IMR-90 (cell line): ENCODE measurements at regions not wholly inside any gene's neighbourhood (a gene's known extent, or its start where the extent isn't known, plus 50 kb on each side); places are given as distances from the start of the nearest gene placed in this dataset.
A peak's percentile ranks its signal among the peaks of the same experiment; 100 is the strongest.

ENCODE experiments used
- ATAC-seq: fragments of 200-7000 bp; cut with Tn5 transposase; 2 replicates; pipeline ENCODE4 v1.9.1; 2020; ENCODE audit warnings: low read depth, mild to moderate bottlenecking, moderate library complexity
- BruUV-seq: library from RNA; stranded (reverse); fragments of 400-500 nt; replicated peaks from 2 replicates; lab custom pipeline; 2021; lab: Mats Ljungman, UMichigan
- CTCF ChIA-PET: fragments of 300-600 bp; formaldehyde crosslinking; extraction: SDS; loops from one replicate; lab custom pipeline; 2021; ENCODE audit warnings: antibody characterized with exemption; lab: Yijun Ruan, JAX
- POLR2A ChIA-PET: fragments of 300-600 bp; sonication (Branson Sonifier 250); formaldehyde crosslinking; loops from one replicate; lab custom pipeline; 2022; ENCODE audit warnings: antibody characterized with exemption; ENCODE audit not compliant: unreplicated experiment; lab: Charles Lee
- DNase-seq: peaks from one replicate; pipeline ENCODE4 v3.0.0; 2013
- H2AFZ ChIP-seq: replicated peaks from 2 replicates; pipeline ENCODE3; 2013; ENCODE audit warnings: low read length, mild to moderate bottlenecking; ENCODE audit not compliant: poor library complexity
- H2AK5ac ChIP-seq: 2 replicates; pipeline ENCODE4 v1.6.1; 2013; ENCODE audit warnings: low read depth, low read length, inconsistent platforms
- H2AK9ac ChIP-seq: replicated peaks from 2 replicates; pipeline ENCODE3; 2013; ENCODE audit warnings: mild to moderate bottlenecking, low read depth, low read length, moderate library complexity; ENCODE audit not compliant: poor library complexity
- H2BK120ac ChIP-seq: 2 replicates; pipeline ENCODE4 v1.6.1; 2013; ENCODE audit warnings: low read depth, low read length, inconsistent platforms
- H2BK15ac ChIP-seq: 3 replicates; pipeline ENCODE4 v1.6.1; 2013; ENCODE audit warnings: low read depth, low read length, inconsistent platforms
- H2BK20ac ChIP-seq: 2 replicates; pipeline ENCODE4 v1.6.1; 2013; ENCODE audit warnings: low read depth, mild to moderate bottlenecking, inconsistent platforms, low read length, moderate library complexity
- H2BK5ac ChIP-seq: 2 replicates; pipeline ENCODE4 v1.6.1; 2013; ENCODE audit warnings: mild to moderate bottlenecking, low read depth, low read length, inconsistent platforms; ENCODE audit not compliant: poor library complexity, severe bottlenecking
- H3K14ac ChIP-seq: replicated peaks from 2 replicates; pipeline ENCODE4 v1.6.1; 2013; ENCODE audit warnings: low read depth, low read length, inconsistent platforms
- H3K18ac ChIP-seq: 2 replicates; pipeline ENCODE4 v1.6.1; 2013; ENCODE audit warnings: low read depth, low read length, control low read depth
- H3K23ac ChIP-seq: 2 replicates; pipeline ENCODE4 v1.6.1; 2013; ENCODE audit warnings: low read depth, low read length, inconsistent platforms
- H3K27ac ChIP-seq: 2 replicates; pipeline ENCODE4 v1.5.1; 2013; ENCODE audit warnings: mild to moderate bottlenecking, control low read depth, low read length; ENCODE audit not compliant: insufficient read depth
- H3K27me3 ChIP-seq: 2 replicates; pipeline ENCODE4 v1.6.1; 2013; ENCODE audit warnings: low read length; ENCODE audit not compliant: control insufficient read depth, insufficient read depth
- H3K36me3 ChIP-seq: 2 replicates; pipeline ENCODE4 v1.6.1; 2013; ENCODE audit warnings: low read length, mixed read lengths; ENCODE audit not compliant: control insufficient read depth, insufficient read depth
- H3K4ac ChIP-seq: 2 replicates; pipeline ENCODE4 v1.6.1; 2013; ENCODE audit warnings: low read depth, low read length, inconsistent platforms
- H3K4me1 ChIP-seq: 2 replicates; pipeline ENCODE4 v1.6.1; 2013; ENCODE audit warnings: low read length, mixed read lengths; ENCODE audit not compliant: control insufficient read depth, insufficient read depth
- H3K4me2 ChIP-seq: 2 replicates; pipeline ENCODE4 v1.6.1; 2013; ENCODE audit warnings: low read depth, mild to moderate bottlenecking, control low read depth, low read length, moderate library complexity
- H3K4me3 ChIP-seq: 2 replicates; pipeline ENCODE4 v1.5.1; 2013; ENCODE audit warnings: low read depth, mild to moderate bottlenecking, control low read depth, low read length, moderate library complexity; ENCODE audit not compliant: insufficient read depth
- H3K56ac ChIP-seq: 2 replicates; pipeline ENCODE4 v1.6.1; 2013; ENCODE audit warnings: low read length, inconsistent platforms; ENCODE audit not compliant: insufficient read depth; ENCODE audit errors: extremely low read depth
- H3K79me1 ChIP-seq, 2 experiments: 2 replicates each; pipeline ENCODE4 v1.6.1; 2013; ENCODE audit warnings: low read length in 2 of 2, inconsistent platforms in 1 of 2, low read depth in 1 of 2
- H3K9ac ChIP-seq: 2 replicates; pipeline ENCODE4 v1.6.1; 2013; ENCODE audit warnings: low read depth, low read length, control low read depth
- H3K9me1 ChIP-seq: 2 replicates; pipeline ENCODE4 v1.6.1; 2013; ENCODE audit warnings: low read length, inconsistent platforms; ENCODE audit not compliant: insufficient read depth
- H3K9me3 ChIP-seq: 2 replicates; pipeline ENCODE4 v1.6.1; 2013; ENCODE audit warnings: low read length; ENCODE audit not compliant: control insufficient read depth, insufficient read depth
- H4K20me1 ChIP-seq: 2 replicates; pipeline ENCODE4 v1.6.1; 2013; ENCODE audit warnings: low read length, inconsistent platforms; ENCODE audit not compliant: insufficient read depth
- H4K5ac ChIP-seq: 2 replicates; pipeline ENCODE4 v1.6.1; 2013; ENCODE audit warnings: mild to moderate bottlenecking, low read depth, low read length, control low read depth
- H4K8ac ChIP-seq, 2 experiments: 2 replicates each; pipeline ENCODE4 v1.6.1; 2013; ENCODE audit warnings: low read depth in 2 of 2, low read length in 2 of 2, control low read depth in 1 of 2, inconsistent platforms in 1 of 2
- H4K91ac ChIP-seq: 2 replicates; pipeline ENCODE4 v1.6.1; 2013; ENCODE audit warnings: low read depth, low read length, inconsistent platforms; ENCODE audit not compliant: insufficient read depth
- BHLHE40 ChIP-seq: fragments of 150-350 bp; IDR thresholded peaks from 2 replicates; pipeline ENCODE4 v1.6.1; 2016; ENCODE audit warnings: mild to moderate bottlenecking, low read depth, low read length
- CHD1 ChIP-seq: IDR thresholded peaks from 2 replicates; pipeline ENCODE4 v1.6.1; 2012; ENCODE audit warnings: low read depth, low read length, improper control_type of control experiment
- MAZ ChIP-seq: IDR thresholded peaks from 2 replicates; pipeline ENCODE4 v1.6.1; 2012; ENCODE audit warnings: low read depth, mild to moderate bottlenecking, low read length, improper control_type of control experiment, moderate library complexity, borderline replicate concordance
- MXI1 ChIP-seq: IDR thresholded peaks from 2 replicates; pipeline ENCODE4 v1.6.1; 2012; ENCODE audit warnings: low read depth, mild to moderate bottlenecking, low read length, moderate library complexity, borderline replicate concordance
- NFE2L2 ChIP-seq: fragments of 150-350 bp; IDR thresholded peaks from 2 replicates; pipeline ENCODE4 v1.6.1; 2016; ENCODE audit warnings: low read depth, mild to moderate bottlenecking, low read length
- POLR2A ChIP-seq: IDR thresholded peaks from 2 replicates; pipeline ENCODE4 v1.6.1; 2012; ENCODE audit warnings: mild to moderate bottlenecking, low read depth, low read length
- RAD21 ChIP-seq: IDR thresholded peaks from 2 replicates; pipeline ENCODE4 v1.6.1; 2012; ENCODE audit warnings: low read length, improper control_type of control experiment
- RCOR1 ChIP-seq: IDR thresholded peaks from 2 replicates; pipeline ENCODE4 v1.6.1; 2012; ENCODE audit warnings: mild to moderate bottlenecking, low read length, improper control_type of control experiment; ENCODE audit not compliant: insufficient replicate concordance
- SMC3 ChIP-seq: fragments of 150-350 bp; IDR thresholded peaks from 2 replicates; pipeline ENCODE4 v1.6.1; 2016; ENCODE audit warnings: low read depth, mild to moderate bottlenecking, antibody characterized with exemption, low read length, moderate library complexity
- WGBS, 2 experiments: methylation state at CpG; one replicate each; pipeline versions ENCODE4 v1.1.5 to v1.1.7; 2013; ENCODE audit warnings: missing lambda C conversion rate in 2 of 2; ENCODE audit not compliant: insufficient read length in 1 of 2; ENCODE audit errors: extremely low coverage in 2 of 2; 5-methylcytosine and 5-hydroxymethylcytosine counted together
- dilution Hi-C: fragments of 300-500 bp; cut with HindIII; formaldehyde crosslinking; loops from one replicate; pipeline ENCODE4 v1.14.3; 2018; ENCODE audit warnings: low sequenced_read_pairs; ENCODE audit not compliant: unreplicated experiment
- in situ Hi-C: fragments of 300-500 bp; cut with MboI; formaldehyde crosslinking; loops from 3 replicates; pipeline ENCODE4 v1.14.3; 2019; ENCODE audit warnings: low sequenced_read_pairs, inconsistent platforms, mixed read lengths
- intact Hi-C: fragments of 100-400 bp; cut with micrococcal nuclease; formaldehyde crosslinking; loops from 2 replicates; pipeline ENCODE4 v1.10.0; 2022
- TF ChIP-seq, protein P1 (sequence below): conservative IDR thresholded peaks from 2 replicates; pipeline ENCODE4 v1.5.1; 2012; ENCODE audit warnings: mild to moderate bottlenecking, low read depth, low read length, improper control_type of control experiment
- TF ChIP-seq, protein P2 (sequence below): fragments of 150-350 bp; IDR thresholded peaks from 2 replicates; pipeline ENCODE4 v1.6.1; 2017; ENCODE audit warnings: mild to moderate bottlenecking, antibody characterized with exemption, low read length, low read depth

DNA sequence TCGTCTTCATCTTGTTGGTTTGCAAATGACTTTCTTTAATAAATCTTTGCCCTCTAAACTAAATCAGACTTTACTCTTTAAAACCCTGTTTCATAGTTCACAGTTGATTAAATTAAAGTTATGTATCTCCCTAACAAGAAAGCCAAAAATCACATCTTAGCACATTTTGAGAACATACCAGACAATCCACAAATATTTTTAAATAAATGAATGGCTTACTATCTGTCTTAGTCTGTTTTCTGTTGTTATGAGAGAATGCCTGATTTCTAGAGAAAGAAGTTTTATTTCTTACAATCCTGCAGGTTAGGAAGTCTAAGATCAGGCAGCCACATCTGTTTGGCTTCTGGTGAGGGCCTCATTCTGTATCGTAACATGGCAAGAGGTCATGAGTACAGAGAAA, 1090.2 kb upstream of the PIK3C3 start:
- no peak overlapping the region for H2AFZ ChIP-seq
- no peak overlapping the region for H4K91ac ChIP-seq
- no CpG with 5 or more reads among the region's 2 CpGs for WGBS, 2 experiments
- no peaks in the 10 kb centered on the region for H4K20me1 ChIP-seq
- no peaks in the 10 kb centered on the region for H3K9me3 ChIP-seq
- H2AK5ac ChIP-seq: peak overlapping the region; percentile 56; the same call in 1 of the 2 replicates
- no peak overlapping the region for H2BK5ac ChIP-seq
- intact Hi-C loops: loop anchor here (5.0 kb wide), 1 partner anchor 207 kb away; no protein-coding TSS in a partner anchor
- ATAC-seq (no peak), DNase-seq (no peak)
- no peaks in the 10 kb centered on the region for H3K9me1 ChIP-seq
- H3K4me3 ChIP-seq: no peak overlapping the region
- ChIA-PET POLR2A (no interaction called here), CTCF (no interaction called here)
- H4K5ac ChIP-seq: no peak overlapping the region
- H3K27ac ChIP-seq: no peak overlapping the region
- H3K4me2 ChIP-seq: no peak overlapping the region
- H3K4ac ChIP-seq: no peak overlapping the region; the same call in 1 of the 2 replicates
- H3K4me1 ChIP-seq: peaks cover 2% of the 10 kb centered on the region; the same call in 1 of the 2 replicates
- no peak for TF ChIP-seq POLR2A
- TF ChIP-seq, protein P1, sequence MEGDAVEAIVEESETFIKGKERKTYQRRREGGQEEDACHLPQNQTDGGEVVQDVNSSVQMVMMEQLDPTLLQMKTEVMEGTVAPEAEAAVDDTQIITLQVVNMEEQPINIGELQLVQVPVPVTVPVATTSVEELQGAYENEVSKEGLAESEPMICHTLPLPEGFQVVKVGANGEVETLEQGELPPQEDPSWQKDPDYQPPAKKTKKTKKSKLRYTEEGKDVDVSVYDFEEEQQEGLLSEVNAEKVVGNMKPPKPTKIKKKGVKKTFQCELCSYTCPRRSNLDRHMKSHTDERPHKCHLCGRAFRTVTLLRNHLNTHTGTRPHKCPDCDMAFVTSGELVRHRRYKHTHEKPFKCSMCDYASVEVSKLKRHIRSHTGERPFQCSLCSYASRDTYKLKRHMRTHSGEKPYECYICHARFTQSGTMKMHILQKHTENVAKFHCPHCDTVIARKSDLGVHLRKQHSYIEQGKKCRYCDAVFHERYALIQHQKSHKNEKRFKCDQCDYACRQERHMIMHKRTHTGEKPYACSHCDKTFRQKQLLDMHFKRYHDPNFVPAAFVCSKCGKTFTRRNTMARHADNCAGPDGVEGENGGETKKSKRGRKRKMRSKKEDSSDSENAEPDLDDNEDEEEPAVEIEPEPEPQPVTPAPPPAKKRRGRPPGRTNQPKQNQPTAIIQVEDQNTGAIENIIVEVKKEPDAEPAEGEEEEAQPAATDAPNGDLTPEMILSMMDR: no peak
- TF ChIP-seq NFE2L2: no peak
- TF ChIP-seq RCOR1: no peak
- no peak for TF ChIP-seq SMC3
- TF ChIP-seq, protein P2, sequence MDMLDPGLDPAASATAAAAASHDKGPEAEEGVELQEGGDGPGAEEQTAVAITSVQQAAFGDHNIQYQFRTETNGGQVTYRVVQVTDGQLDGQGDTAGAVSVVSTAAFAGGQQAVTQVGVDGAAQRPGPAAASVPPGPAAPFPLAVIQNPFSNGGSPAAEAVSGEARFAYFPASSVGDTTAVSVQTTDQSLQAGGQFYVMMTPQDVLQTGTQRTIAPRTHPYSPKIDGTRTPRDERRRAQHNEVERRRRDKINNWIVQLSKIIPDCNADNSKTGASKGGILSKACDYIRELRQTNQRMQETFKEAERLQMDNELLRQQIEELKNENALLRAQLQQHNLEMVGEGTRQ: no peak
- no peak for TF ChIP-seq CHD1
- no peak for TF ChIP-seq RAD21
- no peak for TF ChIP-seq BHLHE40
- TF ChIP-seq MXI1: no peak
- TF ChIP-seq MAZ: no peak
- no peak overlapping the region for H3K14ac ChIP-seq
- H2BK15ac ChIP-seq: peak overlapping the region; percentile 65; the same call in 1 of the 3 replicates
- H2AK9ac ChIP-seq: no peak overlapping the region
- no peaks in the 10 kb centered on the region for H3K36me3 ChIP-seq
- BruUV-seq: no TSS peak
- H3K18ac ChIP-seq: peak overlapping the region; percentile 90
- in situ Hi-C loops: no loop called here
- H3K9ac ChIP-seq: no peak overlapping the region
- no peaks in the 10 kb centered on the region for H3K79me1 ChIP-seq
- H3K27me3 ChIP-seq: no peaks in the 10 kb centered on the region
- H4K8ac ChIP-seq: peak overlapping the region in 1 of 2 experiments; percentile 65; a peak in 2 of 4 replicates
- H3K56ac ChIP-seq: no peak overlapping the region
- peak overlapping the region; percentile 51 for H2BK20ac ChIP-seq
- no peak overlapping the region for H3K23ac ChIP-seq
- dilution Hi-C loops: no loop called here
- H2BK120ac ChIP-seq: peak overlapping the region; percentile 72; the same call in 1 of the 2 replicates
